ENCODE measurements at regions not wholly inside any gene's neighbourhood (a gene's known extent, or its start where the extent isn't known, plus 50 kb on each side); places are given as distances from the start of the nearest gene placed in this dataset.

DNA sequence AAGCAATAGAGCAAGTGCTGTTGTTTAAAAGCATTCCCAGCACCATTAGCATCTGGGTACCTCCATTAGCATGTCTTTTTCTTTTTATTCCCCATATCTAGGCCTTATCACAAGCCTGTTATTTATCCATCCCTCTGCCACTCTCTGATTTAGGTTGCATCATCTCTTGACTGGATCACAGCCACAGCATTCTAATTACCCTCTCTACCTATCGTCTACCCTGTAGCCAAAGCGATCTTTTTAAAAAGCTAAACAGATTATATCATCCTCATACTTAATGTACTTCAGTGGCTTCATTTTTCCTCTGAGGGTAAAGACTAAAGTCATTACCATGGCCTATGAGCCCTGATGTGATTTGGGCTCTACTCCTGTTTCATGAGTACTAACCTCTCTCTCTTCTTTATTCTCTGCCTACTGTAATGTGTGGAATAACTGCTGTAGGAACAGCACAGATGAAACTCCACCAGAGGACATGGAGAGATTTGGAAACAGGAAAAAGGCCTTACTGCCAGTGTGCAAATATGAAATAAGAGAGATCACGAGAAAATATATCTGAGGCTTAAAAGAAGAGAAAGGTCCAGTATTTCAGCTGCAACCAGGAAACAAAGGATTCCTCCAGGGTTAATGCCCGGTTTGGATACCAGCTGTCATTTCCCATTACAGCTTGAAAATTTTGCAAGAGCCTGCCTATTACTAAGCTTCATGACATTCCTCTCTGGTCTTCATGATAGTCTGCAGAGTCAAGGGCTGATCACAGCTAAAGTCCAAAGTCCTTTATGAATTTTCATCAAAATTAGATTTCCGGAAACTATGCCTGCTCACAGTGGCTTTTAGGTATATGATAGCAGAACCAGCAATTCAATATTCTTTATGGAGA is 422.5 kb upstream of the PDE3A start:
- TF ChIP-seq, protein P1, sequence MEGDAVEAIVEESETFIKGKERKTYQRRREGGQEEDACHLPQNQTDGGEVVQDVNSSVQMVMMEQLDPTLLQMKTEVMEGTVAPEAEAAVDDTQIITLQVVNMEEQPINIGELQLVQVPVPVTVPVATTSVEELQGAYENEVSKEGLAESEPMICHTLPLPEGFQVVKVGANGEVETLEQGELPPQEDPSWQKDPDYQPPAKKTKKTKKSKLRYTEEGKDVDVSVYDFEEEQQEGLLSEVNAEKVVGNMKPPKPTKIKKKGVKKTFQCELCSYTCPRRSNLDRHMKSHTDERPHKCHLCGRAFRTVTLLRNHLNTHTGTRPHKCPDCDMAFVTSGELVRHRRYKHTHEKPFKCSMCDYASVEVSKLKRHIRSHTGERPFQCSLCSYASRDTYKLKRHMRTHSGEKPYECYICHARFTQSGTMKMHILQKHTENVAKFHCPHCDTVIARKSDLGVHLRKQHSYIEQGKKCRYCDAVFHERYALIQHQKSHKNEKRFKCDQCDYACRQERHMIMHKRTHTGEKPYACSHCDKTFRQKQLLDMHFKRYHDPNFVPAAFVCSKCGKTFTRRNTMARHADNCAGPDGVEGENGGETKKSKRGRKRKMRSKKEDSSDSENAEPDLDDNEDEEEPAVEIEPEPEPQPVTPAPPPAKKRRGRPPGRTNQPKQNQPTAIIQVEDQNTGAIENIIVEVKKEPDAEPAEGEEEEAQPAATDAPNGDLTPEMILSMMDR (IDR thresholded peaks at IDR 0.05): no peak
- TF ChIP-seq POLR2A (IDR thresholded peaks at IDR 0.05): no peak

Data from heart left ventricle (tissue), 13 donors.